Stomach (tissue), 8 donors: ENCODE measurements at regions not wholly inside any gene's neighbourhood (a gene's known extent, or its start where the extent isn't known, plus 50 kb on each side); places are given as distances from the start of the nearest gene placed in this dataset.

Experiments
- DNase-seq, 2 donors: peaks; one replicate each; pipeline versions ENCODE4 v3.0.0 to v3.0.0-alpha.2; 2013 to 2019
- H3K27ac ChIP-seq, 5 donors: fragments of 200-600 bp in 4 of 5; sonication (generic) in 4 of 5; one replicate each; pipeline ENCODE4 v1.5.1; 2013 to 2019; ENCODE audit warnings: mild to moderate bottlenecking in 1 of 5, moderate library complexity in 1 of 5
- H3K27me3 ChIP-seq, 3 donors: fragments of 200-600 bp; sonication (generic); one replicate each; pipeline ENCODE4 v1.5.1; 2017 to 2019; ENCODE audit warnings: mixed run types in 1 of 3
- H3K36me3 ChIP-seq, 4 donors: fragments of 200-600 bp; sonication (generic); 1 replicate in 3 of 4; 2 replicates in 1 of 4; pipeline ENCODE4 v1.5.1; 2016 to 2019
- H3K4me1 ChIP-seq, 4 donors: fragments of 200-600 bp; sonication (generic); one replicate each; pipeline ENCODE4 v1.5.1; 2016 to 2019
- H3K4me3 ChIP-seq, 4 donors: fragments of 200-600 bp; sonication (generic) in 3 of 4; one replicate each; pipeline ENCODE4 v1.5.1; 2016 to 2019; ENCODE audit warnings: mild to moderate bottlenecking in 1 of 4
- H3K9me3 ChIP-seq, 4 donors: fragments of 200-600 bp; sonication (generic); one replicate each; pipeline ENCODE4 v1.5.1; 2016 to 2019
- CTCF ChIP-seq, 7 experiments: fragments of 450-650 bp in 4 of 7; fragments of 200-600 bp in 3 of 7; sonication (generic) in 3 of 7; IDR thresholded peaks; one replicate each; pipeline ENCODE4 v1.5.1; 2016 to 2019; ENCODE audit warnings: antibody characterized with exemption in 7 of 7, control low read depth in 2 of 7, mild to moderate bottlenecking in 1 of 7
- EP300 ChIP-seq: sonication (generic); formaldehyde crosslinking; IDR thresholded peaks from one replicate; pipeline ENCODE4 v1.6.1; 2017; ENCODE audit warnings: antibody characterized with exemption
- POLR2A ChIP-seq, 4 donors: fragments of 450-650 bp; IDR thresholded peaks; one replicate each; pipeline ENCODE4 v1.6.1; 2016; ENCODE audit warnings: antibody characterized with exemption in 4 of 4, control low read depth in 2 of 4, mild to moderate bottlenecking in 1 of 4, moderate library complexity in 1 of 4
- POLR2AphosphoS5 ChIP-seq, 3 donors: sonication (generic); formaldehyde crosslinking; IDR thresholded peaks; one replicate each; pipeline ENCODE4 v1.6.1; 2016; ENCODE audit warnings: antibody characterized with exemption in 3 of 3
- WGBS, 5 donors: extraction: QIAGEN DNeasy Blood & Tissue Kit in 3 of 5; methylation state at CpG; one replicate each; pipeline versions ENCODE4 v1.1.5 to v1.1.7; 2013 to 2018; 5-methylcytosine and 5-hydroxymethylcytosine counted together
- intact Hi-C: fragments of 100-400 bp; cut with DNase I; formaldehyde crosslinking; loops from one replicate; pipeline ENCODE4 v1.15.1; 2023; ENCODE audit warnings: low total_unique reads
- donor health status: healthy with polysubstance abuse.
- donor health status: Bipolar disorder and iron deficiency.
- donor health status: healthy.

GRCh38 chr11:29255401-29255800 is 761.4 kb downstream of the KCNA4 start:
- Histone ChIP-seq H3K27me3 (no peaks in the 10 kb centered on the region), H3K36me3 (no peaks in the 10 kb centered on the region), H3K4me3 (no peak overlapping the region), H3K9me3 (peaks cover 0 to 5% (median 0%) of the 10 kb centered on the region in 4 donors), H3K27ac (no peak overlapping the region), H3K4me1 (no peaks in the 10 kb centered on the region)
- WGBS, 5 donors, result 86 to 94% (median 88%) methylated on average over 2 of the region's 2 CpGs
- no peak for DNase-seq
- intact Hi-C loops, result no loop called here
- TF ChIP-seq POLR2AphosphoS5 (IDR thresholded peaks at IDR 0.05) (no peak), CTCF (IDR thresholded peaks at IDR 0.05) (no peak), EP300 (no peak), POLR2A (IDR thresholded peaks at IDR 0.05) (no peak)

- TF ChIP-seq CTCF (IDR thresholded peaks at IDR 0.05) (no peak), POLR2A (IDR thresholded peaks at IDR 0.05) (no peak), EP300 (no peak), POLR2AphosphoS5 (IDR thresholded peaks at IDR 0.05) (no peak)
- Histone ChIP-seq H3K27ac (no peak overlapping the region), H3K36me3 (no peaks in the 10 kb centered on the region), H3K4me3 (no peak overlapping the region), H3K4me1 (no peaks in the 10 kb centered on the region), H3K27me3 (no peaks in the 10 kb centered on the region), H3K9me3 (no peaks in the 10 kb centered on the region)
- WGBS, 5 donors, result 67 to 82% (median 79%) methylated on average over 4 of the region's 4 CpGs
- no peak for DNase-seq
- intact Hi-C loops, result no loop called here
Measured at GRCh38 chr11:29251738-29252137, 765.1 kb downstream of the KCNA4 start.

- Histone ChIP-seq H3K27me3 (no peaks in the 10 kb centered on the region), H3K9me3 (no peaks in the 10 kb centered on the region), H3K4me3 (no peak overlapping the region), H3K36me3 (no peaks in the 10 kb centered on the region), H3K27ac (no peak overlapping the region), H3K4me1 (no peaks in the 10 kb centered on the region)
- TF ChIP-seq EP300, result no peak
- no peak for TF ChIP-seq CTCF (IDR thresholded peaks at IDR 0.05)
- TF ChIP-seq POLR2AphosphoS5 (IDR thresholded peaks at IDR 0.05), result no peak
- TF ChIP-seq POLR2A (IDR thresholded peaks at IDR 0.05), result no peak
- WGBS, 5 donors, result 75 to 83% (median 83%) methylated on average over 2 of the region's 2 CpGs
- no peak for DNase-seq
- intact Hi-C loops, result no loop called here
Measured at GRCh38 chr11:29249713-29250112, 767.1 kb downstream of the KCNA4 start.

- intact Hi-C loops, result no loop called here
- Histone ChIP-seq H3K4me3 (no peak overlapping the region), H3K36me3 (no peaks in the 10 kb centered on the region), H3K27me3 (no peaks in the 10 kb centered on the region), H3K27ac (no peak overlapping the region), H3K9me3 (no peaks in the 10 kb centered on the region), H3K4me1 (no peaks in the 10 kb centered on the region)
- DNase-seq, result no peak
- TF ChIP-seq EP300 (no peak), CTCF (IDR thresholded peaks at IDR 0.05) (no peak), POLR2A (IDR thresholded peaks at IDR 0.05) (no peak), POLR2AphosphoS5 (IDR thresholded peaks at IDR 0.05) (no peak)
Measured at GRCh38 chr11:29244355-29244754, 772.5 kb downstream of the KCNA4 start.
